GM21526 (cell line): ENCODE measurements at regions not wholly inside any gene's neighbourhood (a gene's known extent, or its start where the extent isn't known, plus 50 kb on each side); places are given as distances from the start of the nearest gene placed in this dataset.
"Not testable (repeated sequence)": the region's sequence is repeated elsewhere in the genome, so short reads cannot be mapped to it uniquely, and the experiment has no call there.

ENCODE experiments used
- ATAC-seq: cut with Tn5 transposase; IDR thresholded peaks from one replicate; pipeline ENCODE4 v1.9.1; 2021; ENCODE audit warnings: moderate library complexity; ENCODE audit not compliant: unreplicated experiment, low FRiP score

GRCh38 chr4:27338530-27338929 lies 477.9 kb downstream of the STIM2 start:
- no peak for ATAC-seq

GRCh38 chr4:27343411-27343810 lies 482.8 kb downstream of the STIM2 start:
- ATAC-seq = no peak

GRCh38 chr4:27350161-27350560 lies 489.5 kb downstream of the STIM2 start:
- ATAC-seq = no peak

DNA sequence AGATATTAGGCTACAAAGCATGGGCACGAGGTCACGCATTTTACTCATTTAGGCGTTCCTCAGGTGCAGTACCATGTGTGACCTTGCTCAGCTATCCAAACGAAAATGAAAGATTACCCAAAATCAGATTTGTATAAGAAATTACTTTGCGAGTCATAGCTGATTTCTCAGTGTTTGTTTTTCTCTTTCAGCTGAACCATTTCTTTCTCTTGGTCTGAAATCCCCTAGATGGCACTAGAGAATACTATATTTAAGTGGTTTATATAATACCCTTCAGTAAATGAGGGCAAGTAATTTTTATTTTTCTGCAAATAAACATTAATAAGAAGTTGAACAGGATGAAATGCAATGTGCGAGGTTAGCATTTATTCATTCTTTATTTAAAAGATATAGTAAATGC lies 496.6 kb downstream of the STIM2 start:
- ATAC-seq = no peak

GRCh38 chr4:27358269-27358668 lies 497.6 kb downstream of the STIM2 start:
- ATAC-seq = no peak

DNA sequence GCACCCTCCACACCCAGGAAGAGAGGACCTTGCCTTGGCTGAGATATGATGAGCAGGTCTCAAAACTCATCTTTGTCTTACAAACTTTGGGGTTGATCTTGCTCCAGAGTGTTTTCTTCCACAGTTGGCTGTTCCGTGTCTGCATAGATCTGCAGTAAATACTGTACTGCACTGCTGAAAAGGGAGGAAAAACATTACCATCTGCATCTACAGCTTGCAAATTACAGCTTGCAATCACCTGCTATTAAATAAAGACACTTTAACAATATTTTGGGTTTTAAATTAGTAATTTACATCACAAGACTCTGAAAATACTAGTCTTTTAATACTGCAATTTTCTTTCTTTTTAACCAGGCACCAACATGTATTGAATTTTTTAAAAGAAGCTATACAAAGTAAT lies 499.5 kb downstream of the STIM2 start:
- no peak for ATAC-seq

GRCh38 chr4:27360790-27361267 lies 500.2 kb downstream of the STIM2 start:
- ATAC-seq = no peak

DNA sequence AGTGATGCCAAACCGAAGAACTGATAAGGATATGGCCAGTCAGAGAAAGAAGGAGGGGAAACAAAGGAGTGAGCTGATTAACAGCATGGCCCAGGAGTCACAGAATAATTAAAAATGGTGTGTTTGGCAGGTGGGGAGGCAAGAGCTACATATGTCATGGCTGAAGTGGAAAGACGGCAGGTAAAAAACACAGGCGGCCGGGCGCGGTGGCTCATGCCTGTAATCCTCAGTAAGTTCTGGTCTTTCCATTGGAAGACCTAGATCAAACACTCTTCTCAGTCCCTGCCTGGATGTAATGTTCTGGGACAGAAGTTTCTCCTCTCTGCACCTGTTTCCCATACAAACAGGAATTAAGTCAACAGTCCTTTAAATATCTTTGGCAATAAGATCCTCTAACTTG lies 503.9 kb downstream of the STIM2 start:
- ATAC-seq = no peak

DNA sequence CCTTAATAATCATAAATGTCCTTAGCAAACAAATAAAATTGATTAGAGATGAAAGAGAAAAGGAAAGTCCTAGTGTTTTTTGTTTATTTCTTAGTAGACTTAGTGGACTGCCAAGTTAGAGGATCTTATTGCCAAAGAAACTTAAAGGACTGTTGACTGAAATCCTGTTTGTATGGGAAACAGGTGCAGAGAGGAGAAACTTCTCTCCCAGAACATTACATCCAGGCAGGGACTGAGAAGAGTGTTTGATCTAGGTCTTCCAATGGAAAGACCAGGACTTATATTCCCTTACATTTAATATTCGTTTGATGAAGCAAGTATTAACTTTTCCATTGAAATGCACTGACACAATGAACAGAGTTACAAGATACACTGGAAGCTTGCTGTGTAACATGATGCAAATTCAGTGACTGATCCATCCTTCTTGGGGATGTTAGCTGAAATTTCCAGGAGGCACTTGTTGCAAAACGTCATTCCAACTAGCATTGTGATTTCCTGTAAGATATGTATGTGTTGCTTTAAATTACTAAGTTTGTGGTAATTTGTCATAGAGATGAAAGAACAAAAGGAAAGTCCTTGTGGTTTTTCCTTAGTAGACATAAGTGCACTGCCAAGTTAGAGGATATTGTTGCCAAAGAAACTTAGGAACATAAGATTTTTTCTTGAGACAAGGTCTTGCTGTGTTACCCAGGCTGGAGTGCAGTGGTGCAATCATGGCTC lies 505.6 kb downstream of the STIM2 start:
- no peak for ATAC-seq

GRCh38 chr4:27368781-27369180 lies 508.1 kb downstream of the STIM2 start:
- ATAC-seq = no peak

- ATAC-seq = no peak
Measured at GRCh38 chr4:27381815-27382214, 521.2 kb downstream of the STIM2 start.

DNA sequence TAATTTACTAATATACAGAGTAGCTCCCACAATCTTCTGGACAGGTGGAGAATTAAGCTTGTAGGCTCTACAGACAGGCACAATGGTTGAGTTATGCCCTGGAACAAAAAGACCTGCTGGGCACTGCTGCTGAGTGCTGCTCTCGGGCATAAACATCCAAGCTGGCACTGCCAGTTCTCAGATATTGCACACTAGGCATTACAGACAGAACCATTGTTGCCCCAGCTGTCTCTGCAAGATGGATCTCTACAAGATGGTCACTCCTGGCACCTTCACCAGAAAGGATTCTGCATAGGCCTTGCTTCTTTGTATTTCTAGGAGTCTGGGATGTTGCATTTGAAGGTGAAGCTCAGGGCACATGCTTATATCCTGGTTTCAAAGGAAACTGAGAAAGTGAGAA lies 527.1 kb downstream of the STIM2 start:
- ATAC-seq = no peak

GRCh38 chr4:27397886-27398285 lies 537.2 kb downstream of the STIM2 start:
- ATAC-seq = no peak

- no peak for ATAC-seq
Measured at GRCh38 chr4:27398631-27399310, 538.1 kb downstream of the STIM2 start.

DNA sequence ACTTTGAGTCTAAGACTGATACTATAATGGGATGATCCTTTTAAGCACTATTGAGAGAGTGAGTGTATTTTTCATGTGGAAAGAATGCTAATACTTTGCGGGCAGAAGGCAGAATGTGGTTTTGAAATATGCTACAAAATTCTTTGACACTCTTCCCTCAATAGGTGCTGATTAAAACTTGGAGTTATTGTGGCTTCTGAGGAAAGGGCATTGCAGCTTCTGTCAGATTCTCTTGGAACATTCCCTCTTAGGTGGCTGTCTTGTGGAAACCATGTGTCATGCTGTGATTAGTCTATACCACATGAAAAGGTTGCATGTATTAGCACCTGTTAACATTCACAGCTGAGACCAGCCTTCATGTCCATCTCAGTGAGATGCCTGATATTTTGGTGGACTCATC lies 547.0 kb downstream of the STIM2 start:
- ATAC-seq = no peak

DNA sequence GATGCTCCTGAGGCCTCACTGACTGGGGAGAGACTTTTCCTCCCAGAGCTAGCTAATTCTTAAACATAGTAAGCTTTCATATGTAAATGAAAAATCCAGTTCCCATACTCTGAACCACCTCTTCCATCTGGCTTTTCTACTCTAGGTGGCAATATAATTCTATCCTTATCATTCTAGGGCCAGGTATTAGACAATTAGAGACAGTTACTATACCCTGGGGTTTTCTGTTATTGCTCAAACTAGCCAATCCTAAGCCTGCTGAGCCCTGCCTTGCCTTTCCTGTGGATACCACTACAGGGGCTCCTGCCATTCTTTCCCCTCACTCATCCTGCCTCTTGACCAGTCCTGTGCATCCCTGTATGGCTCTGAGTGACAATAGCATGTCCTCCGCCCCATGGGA lies 552.0 kb downstream of the STIM2 start:
- no peak for ATAC-seq

DNA sequence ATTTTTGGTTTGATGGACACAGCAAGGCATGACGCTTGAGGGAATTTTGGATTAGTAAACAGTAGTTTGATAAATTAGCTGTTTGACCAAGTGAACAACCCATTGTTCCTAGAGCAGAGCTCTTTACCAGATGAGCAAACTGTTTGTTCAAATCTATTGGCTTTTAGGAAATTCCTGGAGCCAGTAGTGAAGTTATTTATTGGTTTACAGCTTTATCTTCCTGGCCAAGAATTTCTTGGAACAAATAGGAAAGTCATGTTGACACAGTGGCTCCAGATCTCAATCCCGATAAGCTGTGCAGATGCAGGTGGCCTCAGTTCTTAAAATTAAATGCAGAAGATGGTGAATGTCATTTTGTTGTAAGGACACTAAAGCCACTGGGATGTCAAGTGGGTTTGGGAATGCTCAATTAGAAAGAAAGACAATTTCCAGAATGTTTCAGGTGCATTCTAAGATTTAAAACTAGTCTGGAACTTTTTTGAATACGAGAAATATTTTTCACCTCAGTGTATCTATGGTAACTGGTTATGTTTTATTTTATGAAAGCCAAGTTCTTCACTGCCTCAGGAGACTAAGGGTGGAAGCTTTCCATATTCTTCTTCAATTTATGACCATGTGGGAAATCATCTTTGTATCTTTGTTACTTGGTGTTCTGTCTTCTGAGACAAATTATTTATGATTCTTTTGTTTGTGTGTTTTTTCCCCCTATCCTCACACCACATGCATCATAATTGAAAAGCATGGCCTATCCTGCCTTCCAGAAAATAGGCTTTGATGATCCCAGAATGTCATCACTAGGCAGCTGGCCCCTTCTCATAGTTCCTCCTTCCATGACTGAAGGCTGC lies 554.5 kb downstream of the STIM2 start:
- no peak for ATAC-seq

GRCh38 chr4:27428661-27429060 lies 568.0 kb downstream of the STIM2 start:
- no peak for ATAC-seq

GRCh38 chr4:27429364-27429871 lies 568.8 kb downstream of the STIM2 start:
- ATAC-seq = no peak

GRCh38 chr4:27442146-27442545 lies 581.5 kb downstream of the STIM2 start:
- no peak for ATAC-seq

- not testable (repeated sequence) for ATAC-seq
Measured at GRCh38 chr4:27442661-27443060, 582.0 kb downstream of the STIM2 start.
